SK-N-SH treated with all-trans-retinoic acid at 6 μM for 48 hours (cell line): ENCODE measurements at regions not wholly inside any gene's neighbourhood (a gene's known extent, or its start where the extent isn't known, plus 50 kb on each side); places are given as distances from the start of the nearest gene placed in this dataset.

ENCODE experiments used
- ATAC-seq: fragments of 200-7000 bp; cut with Tn5 transposase; 3 replicates; pipeline ENCODE4 v1.9.1; 2020; ENCODE audit warnings: mild to moderate bottlenecking, moderate library complexity
- ARNTL ChIP-seq: fragments of 450-650 bp; formaldehyde crosslinking; IDR thresholded peaks from 2 replicates; pipeline ENCODE4 v1.5.0; 2020; ENCODE audit warnings: low read depth, mild to moderate bottlenecking, moderate library complexity, borderline replicate concordance
- BACH2 ChIP-seq: fragments of 250-450 bp; sonication (Bioruptor Pico); IDR thresholded peaks from 2 replicates; pipeline ENCODE4 v1.9.0; 2021; ENCODE audit warnings: mild to moderate bottlenecking, borderline replicate concordance
- CREB5 ChIP-seq: fragments of 250-450 bp; sonication (Bioruptor Pico); IDR thresholded peaks from 2 replicates; pipeline ENCODE4 v1.5.1; 2020; ENCODE audit warnings: low read depth, mild to moderate bottlenecking, moderate library complexity
- CSRNP3 ChIP-seq: fragments of 250-450 bp; sonication (Bioruptor Pico); IDR thresholded peaks from 2 replicates; pipeline ENCODE4 v1.5.1; 2021; ENCODE audit warnings: mild to moderate bottlenecking, moderate library complexity
- ISL1 ChIP-seq: fragments of 250-450 bp; sonication (Bioruptor Pico); IDR thresholded peaks from 2 replicates; pipeline ENCODE4 v2.1.2; 2022; ENCODE audit warnings: mild to moderate bottlenecking, moderate library complexity
- PATZ1 ChIP-seq: fragments of 250-450 bp; sonication (Bioruptor Pico); IDR thresholded peaks from 2 replicates; pipeline ENCODE4 v1.8.0; 2020; ENCODE audit warnings: mild to moderate bottlenecking, moderate library complexity, borderline replicate concordance
- POU6F1 ChIP-seq: fragments of 250-450 bp; sonication (Bioruptor Pico); IDR thresholded peaks from 2 replicates; pipeline ENCODE4 v1.8.0; 2021; ENCODE audit warnings: low read depth, mild to moderate bottlenecking, moderate library complexity, borderline replicate concordance
- PPARA ChIP-seq: fragments of 250-450 bp; sonication (Bioruptor Pico); IDR thresholded peaks from 2 replicates; pipeline ENCODE4 v1.5.0; 2020; ENCODE audit warnings: mild to moderate bottlenecking, borderline replicate concordance
- TCF4 ChIP-seq: fragments of 250-450 bp; sonication (Bioruptor Pico); IDR thresholded peaks from 2 replicates; pipeline ENCODE4 v1.8.0; 2021; ENCODE audit warnings: mild to moderate bottlenecking, moderate library complexity, borderline replicate concordance
- TOX ChIP-seq: fragments of 250-450 bp; sonication (Bioruptor Pico); IDR thresholded peaks from 2 replicates; pipeline ENCODE4 v1.8.0; 2021; ENCODE audit warnings: mild to moderate bottlenecking, moderate library complexity, borderline replicate concordance
- TSHZ2 ChIP-seq: fragments of 250-450 bp; sonication (Bioruptor Pico); IDR thresholded peaks from 2 replicates; pipeline ENCODE4 v1.5.0; 2020; ENCODE audit warnings: mild to moderate bottlenecking, moderate library complexity
- ZC3H10 ChIP-seq: fragments of 250-450 bp; sonication (Bioruptor Pico); IDR thresholded peaks from 2 replicates; pipeline ENCODE4 v1.5.1; 2021; ENCODE audit warnings: mild to moderate bottlenecking, moderate library complexity
- ZNF70 ChIP-seq: fragments of 450-650 bp; formaldehyde crosslinking; IDR thresholded peaks from 2 replicates; pipeline ENCODE4 v1.5.0; 2020; ENCODE audit warnings: mild to moderate bottlenecking, moderate library complexity

- no peak for TF ChIP-seq TSHZ2
- TF ChIP-seq ZNF70 (CRISPR knock-in tag), result no peak
These were observed 115.7 kb upstream of the IGF1 start (continued) for GRCh38 chr12:102596031-102596430.

GRCh38 chr12:102595315-102595714 lies 115.0 kb upstream of the IGF1 start:
- ATAC-seq, result no peak
- TF ChIP-seq ARNTL (no peak), CSRNP3 (CRISPR knock-in tag) (no peak), ZNF70 (CRISPR knock-in tag) (no peak), POU6F1 (CRISPR knock-in tag) (no peak), CREB5 (CRISPR knock-in tag) (no peak), ISL1 (CRISPR knock-in tag) (no peak)

- TF ChIP-seq CSRNP3 (CRISPR knock-in tag), result no peak
- TF ChIP-seq PPARA (CRISPR knock-in tag), result no peak
- ATAC-seq, result no peak
These were observed 112.8 kb upstream of the IGF1 start for GRCh38 chr12:102593134-102593533.

- TF ChIP-seq PATZ1 (CRISPR knock-in tag) (no peak), BACH2 (CRISPR knock-in tag) (no peak), TOX (no peak), TCF4 (CRISPR knock-in tag) (no peak), CSRNP3 (CRISPR knock-in tag) (no peak), ZC3H10 (CRISPR knock-in tag) (no peak)
- no peak for ATAC-seq
These were observed 111.8 kb upstream of the IGF1 start for GRCh38 chr12:102592134-102592533.
